HG02973 (cell line): ENCODE measurements at regions not wholly inside any gene's neighbourhood (a gene's known extent, or its start where the extent isn't known, plus 50 kb on each side); places are given as distances from the start of the nearest gene placed in this dataset.
"Not testable (repeated sequence)": the region's sequence is repeated elsewhere in the genome, so short reads cannot be mapped to it uniquely, and the experiment has no call there.

Experiments used
- ATAC-seq: cut with Tn5 transposase; IDR thresholded peaks from one replicate; pipeline ENCODE4 v1.9.1; 2021; ENCODE audit warnings: moderate library complexity; ENCODE audit not compliant: unreplicated experiment

GRCh38 chr2:236369661-236370062, 105.5 kb upstream of the ASB18 start:
- no peak for ATAC-seq

GRCh38 chr2:236370847-236371409, 106.7 kb upstream of the ASB18 start:
- ATAC-seq, result no peak

GRCh38 chr2:236375973-236376476, 111.8 kb upstream of the ASB18 start:
- no peak for ATAC-seq

- no peak for ATAC-seq
Observed at GRCh38 chr2:236376566-236377244, 112.5 kb upstream of the ASB18 start.

- no peak for ATAC-seq
Observed at GRCh38 chr2:236380051-236380612, 115.9 kb upstream of the ASB18 start.

- ATAC-seq, result not testable (repeated sequence)
Observed at GRCh38 chr2:236381253-236381652, 117.0 kb upstream of the ASB18 start.

GRCh38 chr2:236389284-236390216, 125.3 kb upstream of the ASB18 start:
- ATAC-seq, result not testable (repeated sequence)

- ATAC-seq, result no peak
Observed at GRCh38 chr2:236393101-236393500, 128.9 kb upstream of the ASB18 start.

- ATAC-seq, result no peak
Observed at GRCh38 chr2:236393581-236393980, 129.4 kb upstream of the ASB18 start.

- no peak for ATAC-seq
Observed at GRCh38 chr2:236394571-236394970, 130.4 kb upstream of the ASB18 start.

GRCh38 chr2:236395067-236395466, 130.9 kb upstream of the ASB18 start:
- ATAC-seq, result no peak

- ATAC-seq, result no peak
Observed at GRCh38 chr2:236396818-236397350, 132.7 kb upstream of the ASB18 start.

- ATAC-seq, result no peak
Observed at GRCh38 chr2:236397681-236398080, 133.5 kb upstream of the ASB18 start.

- no peak for ATAC-seq
Observed at GRCh38 chr2:236399409-236399808, 135.2 kb upstream of the ASB18 start.

GRCh38 chr2:236400046-236400574, 135.9 kb upstream of the ASB18 start:
- ATAC-seq, result no peak

GRCh38 chr2:236400594-236401360, 136.6 kb upstream of the ASB18 start:
- ATAC-seq, result no peak

GRCh38 chr2:236402033-236402790, 138.0 kb upstream of the ASB18 start:
- ATAC-seq, result no peak

- no peak for ATAC-seq
Observed at GRCh38 chr2:236403125-236403524, 138.9 kb upstream of the ASB18 start.

- no peak for ATAC-seq
Observed at GRCh38 chr2:236403811-236404210, 139.6 kb upstream of the ASB18 start.
